Stomach (tissue), 8 donors: ENCODE measurements at regions not wholly inside any gene's neighbourhood (a gene's known extent, or its start where the extent isn't known, plus 50 kb on each side); places are given as distances from the start of the nearest gene placed in this dataset.

Experiments used
- DNase-seq, 2 donors: peaks; one replicate each; pipeline versions ENCODE4 v3.0.0 to v3.0.0-alpha.2; 2013 to 2019
- H3K27ac ChIP-seq, 5 donors: fragments of 200-600 bp in 4 of 5; sonication (generic) in 4 of 5; one replicate each; pipeline ENCODE4 v1.5.1; 2013 to 2019; ENCODE audit warnings: mild to moderate bottlenecking in 1 of 5, moderate library complexity in 1 of 5
- H3K27me3 ChIP-seq, 3 donors: fragments of 200-600 bp; sonication (generic); one replicate each; pipeline ENCODE4 v1.5.1; 2017 to 2019; ENCODE audit warnings: mixed run types in 1 of 3
- H3K36me3 ChIP-seq, 4 donors: fragments of 200-600 bp; sonication (generic); 1 replicate in 3 of 4; 2 replicates in 1 of 4; pipeline ENCODE4 v1.5.1; 2016 to 2019
- H3K4me1 ChIP-seq, 4 donors: fragments of 200-600 bp; sonication (generic); one replicate each; pipeline ENCODE4 v1.5.1; 2016 to 2019
- H3K4me3 ChIP-seq, 4 donors: fragments of 200-600 bp; sonication (generic) in 3 of 4; one replicate each; pipeline ENCODE4 v1.5.1; 2016 to 2019; ENCODE audit warnings: mild to moderate bottlenecking in 1 of 4
- H3K9me3 ChIP-seq, 4 donors: fragments of 200-600 bp; sonication (generic); one replicate each; pipeline ENCODE4 v1.5.1; 2016 to 2019
- EP300 ChIP-seq: sonication (generic); formaldehyde crosslinking; IDR thresholded peaks from one replicate; pipeline ENCODE4 v1.6.1; 2017; ENCODE audit warnings: antibody characterized with exemption
- POLR2A ChIP-seq, 4 donors: fragments of 450-650 bp; IDR thresholded peaks; one replicate each; pipeline ENCODE4 v1.6.1; 2016; ENCODE audit warnings: antibody characterized with exemption in 4 of 4, control low read depth in 2 of 4, mild to moderate bottlenecking in 1 of 4, moderate library complexity in 1 of 4
- POLR2AphosphoS5 ChIP-seq, 3 donors: sonication (generic); formaldehyde crosslinking; IDR thresholded peaks; one replicate each; pipeline ENCODE4 v1.6.1; 2016; ENCODE audit warnings: antibody characterized with exemption in 3 of 3
- WGBS, 5 donors: extraction: QIAGEN DNeasy Blood & Tissue Kit in 3 of 5; methylation state at CpG; one replicate each; pipeline versions ENCODE4 v1.1.5 to v1.1.7; 2013 to 2018; 5-methylcytosine and 5-hydroxymethylcytosine counted together
- intact Hi-C: fragments of 100-400 bp; cut with DNase I; formaldehyde crosslinking; loops from one replicate; pipeline ENCODE4 v1.15.1; 2023; ENCODE audit warnings: low total_unique reads
- TF ChIP-seq, protein P1 (sequence below), 7 experiments: fragments of 450-650 bp in 4 of 7; fragments of 200-600 bp in 3 of 7; sonication (generic) in 3 of 7; IDR thresholded peaks; one replicate each; pipeline ENCODE4 v1.5.1; 2016 to 2019; ENCODE audit warnings: antibody characterized with exemption in 7 of 7, control low read depth in 2 of 7, mild to moderate bottlenecking in 1 of 7
- donor health status: healthy with polysubstance abuse.
- donor health status: Bipolar disorder and iron deficiency.
- donor health status: healthy.

DNA sequence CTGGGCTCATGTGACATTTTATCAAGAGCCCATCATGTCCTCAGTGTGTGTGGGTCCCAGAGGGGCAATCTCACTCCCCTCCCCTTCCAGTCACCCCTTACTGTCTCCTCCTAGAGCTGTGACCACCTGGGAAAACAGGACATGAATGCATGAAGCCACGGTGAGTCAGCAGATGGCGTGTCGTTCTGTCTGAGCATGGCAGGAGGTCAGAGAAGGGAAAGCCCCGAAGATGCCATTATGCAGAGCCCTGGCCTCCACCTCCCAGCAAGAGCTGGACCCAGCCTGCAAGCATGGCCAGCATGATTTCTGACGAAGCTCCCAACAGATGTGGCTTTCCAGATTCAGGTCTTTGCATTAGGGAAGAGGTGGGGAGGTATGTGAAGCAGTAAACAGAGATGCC is 118.5 kb downstream of the TLE3 start:
- no peaks in the 10 kb centered on the region for H3K36me3 ChIP-seq
- 14 to 28% (median 20%) methylated on average over 5 of the region's 5 CpGs for WGBS, 5 donors
- H3K27ac ChIP-seq, result no peak overlapping the region
- no peaks in the 10 kb centered on the region for H3K9me3 ChIP-seq
- H3K4me1 ChIP-seq, result no peaks in the 10 kb centered on the region
- TF ChIP-seq POLR2AphosphoS5 (IDR thresholded peaks at IDR 0.05) (no peak), POLR2A (IDR thresholded peaks at IDR 0.05) (no peak), EP300 (no peak)
- TF ChIP-seq, protein P1, sequence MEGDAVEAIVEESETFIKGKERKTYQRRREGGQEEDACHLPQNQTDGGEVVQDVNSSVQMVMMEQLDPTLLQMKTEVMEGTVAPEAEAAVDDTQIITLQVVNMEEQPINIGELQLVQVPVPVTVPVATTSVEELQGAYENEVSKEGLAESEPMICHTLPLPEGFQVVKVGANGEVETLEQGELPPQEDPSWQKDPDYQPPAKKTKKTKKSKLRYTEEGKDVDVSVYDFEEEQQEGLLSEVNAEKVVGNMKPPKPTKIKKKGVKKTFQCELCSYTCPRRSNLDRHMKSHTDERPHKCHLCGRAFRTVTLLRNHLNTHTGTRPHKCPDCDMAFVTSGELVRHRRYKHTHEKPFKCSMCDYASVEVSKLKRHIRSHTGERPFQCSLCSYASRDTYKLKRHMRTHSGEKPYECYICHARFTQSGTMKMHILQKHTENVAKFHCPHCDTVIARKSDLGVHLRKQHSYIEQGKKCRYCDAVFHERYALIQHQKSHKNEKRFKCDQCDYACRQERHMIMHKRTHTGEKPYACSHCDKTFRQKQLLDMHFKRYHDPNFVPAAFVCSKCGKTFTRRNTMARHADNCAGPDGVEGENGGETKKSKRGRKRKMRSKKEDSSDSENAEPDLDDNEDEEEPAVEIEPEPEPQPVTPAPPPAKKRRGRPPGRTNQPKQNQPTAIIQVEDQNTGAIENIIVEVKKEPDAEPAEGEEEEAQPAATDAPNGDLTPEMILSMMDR (IDR thresholded peaks at IDR 0.05), result no peak
- no peak overlapping the region for H3K4me3 ChIP-seq
- no peak for DNase-seq
- H3K27me3 ChIP-seq, result peaks cover 0 to 59% (median 9%) of the 10 kb centered on the region in 3 donors
- intact Hi-C loops, result no loop called here

DNA sequence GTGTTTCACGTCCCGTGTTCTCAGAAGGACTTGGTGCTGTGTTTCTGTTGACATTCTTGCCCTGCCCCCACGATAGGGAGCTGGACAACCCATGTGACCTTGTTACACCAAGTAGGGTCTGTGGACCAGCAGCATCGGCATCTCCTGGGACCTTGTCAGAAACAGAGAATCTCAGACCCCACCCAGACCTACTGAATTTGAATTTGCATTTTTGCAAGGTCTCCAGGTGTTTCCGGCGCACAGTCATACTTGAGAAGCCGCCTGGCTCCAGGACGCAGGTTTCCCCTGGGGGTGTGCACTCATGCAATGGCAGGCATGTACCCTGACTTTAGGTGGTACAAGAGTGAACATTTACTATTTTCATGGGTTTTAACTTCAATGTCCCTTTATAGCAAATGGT is 117.9 kb downstream of the TLE3 start:
- Histone ChIP-seq H3K4me1 (no peaks in the 10 kb centered on the region), H3K36me3 (no peaks in the 10 kb centered on the region), H3K9me3 (no peaks in the 10 kb centered on the region), H3K27ac (no peak overlapping the region), H3K27me3 (peaks cover 0 to 53% (median 9%) of the 10 kb centered on the region in 3 donors), H3K4me3 (no peak overlapping the region)
- 62 to 76% (median 69%) methylated on average over 8 of the region's 8 CpGs for WGBS, 5 donors
- TF ChIP-seq POLR2AphosphoS5 (IDR thresholded peaks at IDR 0.05), result no peak
- TF ChIP-seq, protein P1 (IDR thresholded peaks at IDR 0.05), result no peak
- TF ChIP-seq EP300, result no peak
- TF ChIP-seq POLR2A (IDR thresholded peaks at IDR 0.05), result no peak
- peak in 1 of 2 donors; percentile 32 for DNase-seq
- intact Hi-C loops, result no loop called here

DNA sequence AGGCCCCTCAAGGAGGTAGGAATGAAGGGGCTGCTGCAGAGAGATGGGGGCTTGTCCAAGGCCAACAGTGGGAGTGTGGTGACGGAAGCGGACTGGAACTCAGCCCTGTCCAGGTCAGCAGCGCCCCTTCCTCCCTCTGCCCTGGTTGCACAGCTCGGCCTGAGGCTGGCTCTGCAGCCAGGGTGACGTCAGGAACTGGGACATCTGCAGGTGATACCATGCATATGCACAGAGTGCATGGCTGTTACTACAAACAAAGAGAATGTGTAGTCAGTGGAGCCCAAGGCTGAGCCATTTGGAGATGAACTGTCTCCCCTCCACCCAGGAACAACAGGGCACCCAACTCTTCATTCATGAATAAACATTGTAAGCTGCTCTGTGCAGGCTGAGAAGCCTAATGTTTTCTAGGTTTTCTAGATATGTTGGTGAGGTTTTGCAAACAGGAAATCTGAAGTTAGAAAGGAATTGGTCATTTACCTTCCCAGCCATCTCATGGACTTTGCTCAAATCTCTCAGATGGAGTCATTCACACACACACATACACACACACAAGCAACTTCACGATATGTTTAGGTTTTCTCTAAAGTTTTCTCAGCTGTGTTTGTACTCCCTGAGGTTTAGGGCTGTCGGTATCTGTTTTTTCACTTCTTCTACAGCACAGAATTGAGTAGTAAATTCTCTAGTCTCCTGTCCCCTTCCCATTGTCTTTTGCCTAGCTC is 117.2 kb downstream of the TLE3 start:
- no peaks in the 10 kb centered on the region for H3K9me3 ChIP-seq
- no peak overlapping the region for H3K4me3 ChIP-seq
- no peak for DNase-seq
- H3K27me3 ChIP-seq, result peaks cover 0 to 46% (median 9%) of the 10 kb centered on the region in 3 donors
- TF ChIP-seq EP300 (no peak), POLR2AphosphoS5 (IDR thresholded peaks at IDR 0.05) (no peak), POLR2A (IDR thresholded peaks at IDR 0.05) (no peak)
- TF ChIP-seq, protein P1 (IDR thresholded peaks at IDR 0.05), result no peak
- 52 to 66% (median 60%) methylated on average over 7 of the region's 7 CpGs for WGBS, 5 donors
- intact Hi-C loops, result no loop called here
- H3K4me1 ChIP-seq, result no peaks in the 10 kb centered on the region
- no peaks in the 10 kb centered on the region for H3K36me3 ChIP-seq
- peak overlapping the region in 1 of 5 donors; percentile 20 for H3K27ac ChIP-seq

DNA sequence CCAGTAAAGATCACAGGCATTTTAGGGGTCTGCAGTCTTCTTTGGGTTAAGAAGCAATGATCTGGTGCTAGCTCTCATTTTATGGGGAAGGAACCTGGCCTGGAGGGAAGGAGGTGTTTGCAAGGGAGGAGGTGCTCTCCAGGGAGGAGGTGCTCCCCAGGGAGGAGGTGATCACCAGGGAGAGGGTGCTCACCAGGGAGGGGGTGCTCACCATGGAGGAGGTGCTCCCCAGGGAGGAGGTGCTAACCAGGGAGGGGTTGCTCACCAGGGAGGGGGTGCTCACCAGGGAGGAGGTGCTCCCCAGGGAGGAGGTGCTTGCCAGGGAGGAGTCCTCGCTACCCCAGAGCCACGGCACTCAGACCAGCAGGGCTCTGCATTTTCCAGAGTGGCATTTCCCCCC is 115.7 kb downstream of the TLE3 start:
- no peak overlapping the region for H3K4me3 ChIP-seq
- no peak overlapping the region for H3K27ac ChIP-seq
- H3K36me3 ChIP-seq, result no peaks in the 10 kb centered on the region
- H3K4me1 ChIP-seq, result no peaks in the 10 kb centered on the region
- WGBS, 5 donors, result 54 to 82% (median 73%) methylated on average over 2 of the region's 2 CpGs
- peaks cover 0 to 33% (median 9%) of the 10 kb centered on the region in 3 donors for H3K27me3 ChIP-seq
- DNase-seq, result no peak
- intact Hi-C loops, result no loop called here
- TF ChIP-seq, protein P1 (IDR thresholded peaks at IDR 0.05), result no peak
- TF ChIP-seq POLR2A (IDR thresholded peaks at IDR 0.05) (no peak), EP300 (no peak), POLR2AphosphoS5 (IDR thresholded peaks at IDR 0.05) (no peak)
- no peaks in the 10 kb centered on the region for H3K9me3 ChIP-seq
